Smooth muscle cell (in vitro differentiated cells): ENCODE measurements at regions not wholly inside any gene's neighbourhood (a gene's known extent, or its start where the extent isn't known, plus 50 kb on each side); places are given as distances from the start of the nearest gene placed in this dataset.

ENCODE experiments used
- DNase-seq: peaks from one replicate; lab custom pipeline; 2025; ENCODE audit not compliant: unreplicated experiment; lab: John Stamatoyannopoulos, UW
- H2AFZ ChIP-seq: fragments of 200-600 bp; sonication (generic); 2 replicates; pipeline ENCODE4 v1.6.0; 2016; ENCODE audit warnings: antibody characterized with exemption, low read depth, mild to moderate bottlenecking
- H3F3A ChIP-seq: fragments of 200-600 bp; sonication (generic); 2 replicates; pipeline ENCODE4 v1.6.0; 2017; ENCODE audit warnings: antibody characterized with exemption, low read depth
- H3K27ac ChIP-seq: fragments of 200-600 bp; sonication (generic); 2 replicates; pipeline ENCODE4 v1.5.1; 2016; ENCODE audit warnings: low read depth, mild to moderate bottlenecking
- H3K27me3 ChIP-seq: fragments of 200-600 bp; sonication (generic); 2 replicates; pipeline ENCODE4 v1.6.1; 2016; ENCODE audit warnings: low read depth, mild to moderate bottlenecking
- H3K36me3 ChIP-seq: fragments of 200-600 bp; sonication (generic); 2 replicates; pipeline ENCODE4 v1.5.1; 2016; ENCODE audit warnings: low read depth
- H3K4me1 ChIP-seq: fragments of 200-600 bp; sonication (generic); 2 replicates; pipeline ENCODE4 v1.5.1; 2016; ENCODE audit warnings: low read depth
- H3K4me2 ChIP-seq: fragments of 200-600 bp; sonication (generic); 2 replicates; pipeline ENCODE4 v1.6.0; 2016; ENCODE audit warnings: mild to moderate bottlenecking
- H3K4me3 ChIP-seq: fragments of 200-600 bp; sonication (generic); 2 replicates; pipeline ENCODE4 v1.5.1; 2016; ENCODE audit warnings: mild to moderate bottlenecking
- H3K79me2 ChIP-seq: fragments of 200-600 bp; sonication (generic); 2 replicates; pipeline ENCODE4 v1.6.0; 2016; ENCODE audit warnings: low read depth, mild to moderate bottlenecking
- H3K9ac ChIP-seq: fragments of 200-600 bp; sonication (generic); 2 replicates; pipeline ENCODE4 v1.6.0; 2016; ENCODE audit warnings: low read depth
- H3K9me3 ChIP-seq: fragments of 200-600 bp; sonication (generic); replicated peaks from 2 replicates; pipeline ENCODE4 v1.5.1; 2016; ENCODE audit warnings: low read depth
- H4K20me1 ChIP-seq: fragments of 200-600 bp; sonication (generic); 2 replicates; pipeline ENCODE4 v1.6.0; 2016; ENCODE audit warnings: low read depth
- CTCF ChIP-seq: fragments of 200-600 bp; sonication (generic); IDR thresholded peaks from 2 replicates; pipeline ENCODE4 v1.5.1; 2017; ENCODE audit warnings: borderline replicate concordance, mild to moderate bottlenecking, antibody characterized with exemption; ENCODE audit not compliant: insufficient read depth, poor library complexity, severe bottlenecking
- whole genome bisulfite sequencing: methylation state at CpG from one replicate; pipeline ENCODE4 v1.1.7; 2016; ENCODE audit warnings: low lambda C conversion rate; 5-methylcytosine and 5-hydroxymethylcytosine counted together

- Histone ChIP-seq H2AFZ (no peak overlapping the region), H3K79me2 (no peaks in the 10 kb centered on the region), H3K4me2 (no peak overlapping the region), H4K20me1 (no peaks in the 10 kb centered on the region), H3K27ac (no peak overlapping the region), H3K4me3 (no peak overlapping the region), H3K9me3 (no peaks in the 10 kb centered on the region), H3K27me3 (no peaks in the 10 kb centered on the region), H3K4me1 (no peaks in the 10 kb centered on the region), H3K9ac (no peak overlapping the region), H3K36me3 (no peaks in the 10 kb centered on the region), H3F3A (no peaks in the 10 kb centered on the region)
- no peak for DNase-seq
- TF ChIP-seq CTCF, result no peak
Measured at GRCh38 chr6:51098791-51099190, 280.1 kb downstream of the TFAP2B start.

DNA sequence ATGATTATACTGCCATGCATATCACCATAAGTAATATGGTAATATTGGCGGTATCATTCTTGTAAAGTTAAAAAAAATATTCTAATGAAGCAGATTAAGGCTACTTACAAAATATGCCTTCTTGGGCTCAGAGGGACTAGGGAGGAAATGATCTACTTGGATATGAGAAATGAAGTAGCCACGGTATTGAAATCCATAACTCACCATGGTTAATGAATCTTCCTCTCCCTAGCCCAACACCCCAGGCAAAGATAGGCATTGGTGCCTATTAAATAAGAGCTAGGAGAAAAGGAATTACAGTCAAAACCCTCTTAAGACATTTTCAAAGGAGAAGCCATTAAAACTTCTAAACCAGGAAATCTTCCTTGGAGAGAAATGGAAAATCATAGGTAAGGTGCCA, 280.5 kb downstream of the TFAP2B start:
- Histone ChIP-seq H3K9ac (no peak overlapping the region), H3K27me3 (no peaks in the 10 kb centered on the region), H3K27ac (no peak overlapping the region), H2AFZ (no peak overlapping the region), H3K4me1 (no peaks in the 10 kb centered on the region), H3F3A (no peaks in the 10 kb centered on the region), H3K4me2 (no peak overlapping the region), H3K9me3 (no peaks in the 10 kb centered on the region), H4K20me1 (no peaks in the 10 kb centered on the region), H3K79me2 (no peaks in the 10 kb centered on the region), H3K36me3 (no peaks in the 10 kb centered on the region), H3K4me3 (no peak overlapping the region)
- no peak for TF ChIP-seq CTCF
- no peak for DNase-seq
- 96% methylated on average over 2 of the region's 2 CpGs for WGBS

- 95% methylated on average over 1 of the region's 1 CpG for WGBS
Measured at GRCh38 chr6:51105357-51105756, 286.7 kb downstream of the TFAP2B start.

More at GRCh38 chr6:51105357-51105756, 286.7 kb downstream of the TFAP2B start:
- Histone ChIP-seq H3K27me3 (no peaks in the 10 kb centered on the region), H3K36me3 (no peaks in the 10 kb centered on the region), H3K4me2 (no peak overlapping the region), H3K79me2 (no peaks in the 10 kb centered on the region), H4K20me1 (no peaks in the 10 kb centered on the region), H3K4me3 (no peak overlapping the region), H3K9me3 (no peaks in the 10 kb centered on the region), H2AFZ (no peak overlapping the region), H3K4me1 (no peaks in the 10 kb centered on the region), H3K27ac (no peak overlapping the region), H3K9ac (no peak overlapping the region), H3F3A (no peaks in the 10 kb centered on the region)
- TF ChIP-seq CTCF, result no peak
- no peak for DNase-seq
